GM12891 (cell line): ENCODE measurements at regions not wholly inside any gene's neighbourhood (a gene's known extent, or its start where the extent isn't known, plus 50 kb on each side); places are given as distances from the start of the nearest gene placed in this dataset.

ENCODE experiments used
- DNase-seq: peaks from one replicate; pipeline ENCODE4 v3.0.0; 2011; ENCODE audit warnings: low spot score; ENCODE audit not compliant: insufficient read length
- FAIRE-seq: peaks from 2 replicates; lab custom pipeline; 2011; peaks lifted over from hg19 to GRCh38; lab: Jason Lieb, UNC
- PAX5 ChIP-seq: IDR thresholded peaks from 2 replicates; pipeline ENCODE4 v1.6.1; 2011; ENCODE audit warnings: low read length, moderate library complexity, mild to moderate bottlenecking; ENCODE audit not compliant: insufficient read depth, severe bottlenecking
- POLR2A ChIP-seq: IDR thresholded peaks from 2 replicates; pipeline ENCODE4 v1.6.1; 2011; ENCODE audit warnings: low read depth, low read length, control low read depth
- POLR2AphosphoS5 ChIP-seq: IDR thresholded peaks from 2 replicates; pipeline ENCODE4 v1.6.1; 2011; ENCODE audit warnings: low read depth, low read length, control low read depth
- POU2F2 ChIP-seq: IDR thresholded peaks from 2 replicates; pipeline ENCODE4 v1.6.1; 2011; ENCODE audit warnings: low read depth, mild to moderate bottlenecking, control low read depth, low read length, moderate library complexity
- SPI1 ChIP-seq: IDR thresholded peaks from 2 replicates; pipeline ENCODE4 v1.6.1; 2011; ENCODE audit warnings: low read depth, low read length, control low read depth
- TAF1 ChIP-seq: IDR thresholded peaks from 2 replicates; pipeline ENCODE4 v1.6.1; 2011; ENCODE audit warnings: low read depth, low read length, control low read depth

- FAIRE-seq (no peak), DNase-seq (no peak)
Observed at GRCh38 chr4:178415925-178416324, 973.7 kb upstream of the AGA start.

GRCh38 chr4:178423366-178423765, 981.1 kb upstream of the AGA start:
- DNase-seq (no peak), FAIRE-seq (no peak)
- no peak for TF ChIP-seq POLR2AphosphoS5

More at GRCh38 chr4:178415925-178416324, 973.7 kb upstream of the AGA start:
- no peak for TF ChIP-seq SPI1
- no peak for TF ChIP-seq PAX5
- TF ChIP-seq POLR2A: no peak
- no peak for TF ChIP-seq TAF1
- no peak for TF ChIP-seq POLR2AphosphoS5
- no peak for TF ChIP-seq POU2F2

- DNase-seq: no peak
- no peak for TF ChIP-seq TAF1
- no peak for TF ChIP-seq POLR2AphosphoS5
- no peak for TF ChIP-seq PAX5
- TF ChIP-seq POLR2A: no peak
- TF ChIP-seq POU2F2: no peak
- TF ChIP-seq SPI1: no peak
- no peak for FAIRE-seq
Observed at GRCh38 chr4:178426871-178427270, 984.6 kb upstream of the AGA start.

GRCh38 chr4:178427663-178428062, 985.4 kb upstream of the AGA start:
- DNase-seq (no peak), FAIRE-seq (no peak)
- TF ChIP-seq POLR2AphosphoS5: no peak
- TF ChIP-seq POLR2A: no peak
- TF ChIP-seq TAF1: no peak
- TF ChIP-seq POU2F2: no peak
- no peak for TF ChIP-seq SPI1
- TF ChIP-seq PAX5: no peak

GRCh38 chr4:178448372-178449035, 1006.3 kb upstream of the AGA start:
- FAIRE-seq (no peak), DNase-seq (no peak)
- TF ChIP-seq POLR2AphosphoS5: no peak
- no peak for TF ChIP-seq SPI1
- TF ChIP-seq PAX5: no peak
- TF ChIP-seq POLR2A: no peak
- no peak for TF ChIP-seq TAF1
- no peak for TF ChIP-seq POU2F2

- TF ChIP-seq POU2F2 (no peak), POLR2A (no peak), SPI1 (no peak), POLR2AphosphoS5 (no peak), PAX5 (no peak), TAF1 (no peak)
- DNase-seq: no peak
- no peak for FAIRE-seq
Observed at GRCh38 chr4:178450614-178451013, 1008.4 kb upstream of the AGA start.

GRCh38 chr4:178453057-178453456, 1010.8 kb upstream of the AGA start:
- DNase-seq (no peak), FAIRE-seq (no peak)
- TF ChIP-seq PAX5 (no peak), POLR2A (no peak), POLR2AphosphoS5 (no peak), SPI1 (no peak), POU2F2 (no peak), TAF1 (no peak)

- no peak for FAIRE-seq
- no peak for TF ChIP-seq POLR2A
- no peak for TF ChIP-seq TAF1
- no peak for TF ChIP-seq POLR2AphosphoS5
- TF ChIP-seq POU2F2: no peak
- no peak for TF ChIP-seq SPI1
- TF ChIP-seq PAX5: no peak
- DNase-seq: no peak
Observed at GRCh38 chr4:178457286-178457685, 1015.0 kb upstream of the AGA start.

- FAIRE-seq (no peak), DNase-seq (no peak)
Observed at GRCh38 chr4:178462710-178463109, 1020.5 kb upstream of the AGA start.

GRCh38 chr4:178463747-178464146, 1021.5 kb upstream of the AGA start:
- DNase-seq (no peak), FAIRE-seq (no peak)
- TF ChIP-seq POLR2A (no peak), PAX5 (no peak), TAF1 (no peak), POLR2AphosphoS5 (no peak), SPI1 (no peak), POU2F2 (no peak)

More at GRCh38 chr4:178462710-178463109, 1020.5 kb upstream of the AGA start:
- no peak for TF ChIP-seq TAF1
- no peak for TF ChIP-seq PAX5
- TF ChIP-seq POU2F2: no peak
- TF ChIP-seq POLR2AphosphoS5: no peak
- TF ChIP-seq POLR2A: no peak
- TF ChIP-seq SPI1: no peak
